PC-9 (cell line): ENCODE measurements at regions not wholly inside any gene's neighbourhood (a gene's known extent, or its start where the extent isn't known, plus 50 kb on each side); places are given as distances from the start of the nearest gene placed in this dataset.

Experiments
- BruUV-seq: library from RNA; stranded (reverse); fragments of 400-500 nt; replicated peaks from 2 replicates; lab custom pipeline; 2021; lab: Mats Ljungman, UMichigan
- CTCF ChIA-PET: fragments of 300-600 bp; sonication (Branson Sonifier 250); formaldehyde crosslinking; loops from one replicate; lab custom pipeline; 2022; ENCODE audit warnings: antibody characterized with exemption; lab: Charles Lee
- POLR2A ChIA-PET: fragments of 300-600 bp; sonication (Branson Sonifier 250); formaldehyde crosslinking; loops from one replicate; lab custom pipeline; 2022; ENCODE audit warnings: antibody characterized with exemption; ENCODE audit not compliant: unreplicated experiment; lab: Charles Lee
- DNase-seq, 2 experiments: peaks; one replicate each; pipeline versions ENCODE4 v3.0.0 to v3.0.0-alpha.2; 2015 to 2022; ENCODE audit warnings: mixed read lengths in 1 of 2
- H2AFZ ChIP-seq: fragments of 200-600 bp; sonication (generic); 2 replicates; pipeline ENCODE4 v1.8.1; 2017; ENCODE audit warnings: antibody characterized with exemption
- H3F3A ChIP-seq: fragments of 200-600 bp; sonication (generic); 2 replicates; pipeline ENCODE4 v1.8.1; 2017; ENCODE audit warnings: antibody characterized with exemption, mild to moderate bottlenecking, low read depth; ENCODE audit not compliant: insufficient read depth
- H3K27ac ChIP-seq: fragments of 200-600 bp; sonication (generic); 2 replicates; pipeline ENCODE4 v1.6.1; 2016; ENCODE audit warnings: mixed run types
- H3K27me3 ChIP-seq: fragments of 200-600 bp; sonication (generic); 2 replicates; pipeline ENCODE4 v1.6.1; 2016; ENCODE audit warnings: low read depth, mixed run types; ENCODE audit not compliant: insufficient read depth
- H3K36me3 ChIP-seq: fragments of 200-600 bp; sonication (generic); 2 replicates; pipeline ENCODE4 v1.6.1; 2016; ENCODE audit warnings: low read depth, mixed run types
- H3K4me1 ChIP-seq: fragments of 200-600 bp; sonication (generic); replicated peaks from 2 replicates; pipeline ENCODE4 v1.6.1; 2016; ENCODE audit warnings: mixed run types; ENCODE audit not compliant: insufficient read depth
- H3K4me2 ChIP-seq: fragments of 200-600 bp; sonication (generic); 2 replicates; pipeline ENCODE4 v1.6.1; 2017; ENCODE audit warnings: mixed run types
- H3K4me3 ChIP-seq: fragments of 200-600 bp; sonication (generic); 2 replicates; pipeline ENCODE4 v1.6.1; 2016; ENCODE audit warnings: mixed run types
- H3K79me2 ChIP-seq: fragments of 200-600 bp; sonication (generic); 2 replicates; pipeline ENCODE4 v1.6.1; 2017; ENCODE audit warnings: low read depth, mixed run types
- H3K9me2 ChIP-seq: fragments of 200-600 bp; sonication (generic); 2 replicates; pipeline ENCODE4 v1.8.1; 2017; ENCODE audit warnings: mild to moderate bottlenecking; ENCODE audit not compliant: insufficient read depth
- H3K9me3 ChIP-seq: fragments of 200-600 bp; sonication (generic); 2 replicates; pipeline ENCODE4 v1.8.1; 2016; ENCODE audit warnings: low read depth; ENCODE audit not compliant: insufficient read depth
- H4K20me1 ChIP-seq: fragments of 200-600 bp; sonication (generic); 2 replicates; pipeline ENCODE4 v1.8.1; 2017; ENCODE audit not compliant: insufficient read depth
- EZH2 ChIP-seq: fragments of 200-600 bp; sonication (generic); IDR thresholded peaks from 2 replicates; pipeline ENCODE4 v1.8.0; 2017; ENCODE audit warnings: antibody characterized with exemption, low read depth
- intact Hi-C: fragments of 100-400 bp; cut with micrococcal nuclease; formaldehyde crosslinking; loops from one replicate; pipeline ENCODE4 v1.10.0; 2022; ENCODE audit not compliant: unreplicated experiment
- TF ChIP-seq, protein P1 (sequence below): fragments of 200-600 bp; sonication (generic); conservative IDR thresholded peaks from 2 replicates; pipeline ENCODE4 v1.6.1; 2017; ENCODE audit warnings: mixed run types, antibody characterized with exemption, mild to moderate bottlenecking, moderate library complexity

DNA sequence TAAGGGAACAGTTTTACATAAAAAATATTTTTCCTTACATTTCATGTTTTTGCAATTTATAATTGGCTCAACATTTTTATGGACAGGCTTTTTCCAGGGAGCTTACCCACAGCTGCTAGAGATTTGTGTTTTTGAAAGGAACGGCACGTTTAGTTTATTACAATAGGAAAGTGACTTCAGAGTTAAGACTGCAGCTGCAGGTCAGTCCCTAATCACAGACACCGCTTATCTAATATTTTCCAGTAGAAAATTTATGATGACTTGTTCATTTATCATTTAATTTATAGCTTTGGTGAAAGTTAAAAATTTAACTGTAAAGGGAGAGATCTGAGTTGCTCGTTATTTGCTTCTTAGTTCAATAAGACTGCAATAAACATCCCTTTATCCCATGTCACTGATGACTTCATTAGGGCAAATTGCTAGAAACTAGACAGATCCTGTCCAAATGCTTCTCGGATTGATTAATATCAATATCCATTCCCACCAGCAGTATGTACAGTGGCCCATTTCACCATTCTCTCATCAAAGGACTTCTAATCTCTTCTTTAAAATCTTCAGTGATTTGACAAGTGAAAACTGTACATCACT, 97.0 kb upstream of the ODAD2 start:
- Histone ChIP-seq H3K79me2 (no peaks in the 10 kb centered on the region), H3K27me3 (0 out of 2 replicates have a peak, but pooled peaks cover 4% of the 10 kb centered on the region), H3F3A (no peaks in the 10 kb centered on the region), H3K4me3 (no peak overlapping the region), H3K4me1 (no peaks in the 10 kb centered on the region), H3K9me2 (no peaks in the 10 kb centered on the region), H3K9me3 (no peaks in the 10 kb centered on the region), H4K20me1 (no peaks in the 10 kb centered on the region), H3K27ac (no peak overlapping the region), H3K4me2 (no peak overlapping the region), H2AFZ (no peak overlapping the region), H3K36me3 (no peaks in the 10 kb centered on the region)
- DNase-seq: no peak
- BruUV-seq: no TSS peak
- POLR2A ChIA-PET: no interaction called here
- CTCF ChIA-PET: no interaction called here
- intact Hi-C loops: no loop called here
- no peak for TF ChIP-seq EZH2
- TF ChIP-seq, protein P1, sequence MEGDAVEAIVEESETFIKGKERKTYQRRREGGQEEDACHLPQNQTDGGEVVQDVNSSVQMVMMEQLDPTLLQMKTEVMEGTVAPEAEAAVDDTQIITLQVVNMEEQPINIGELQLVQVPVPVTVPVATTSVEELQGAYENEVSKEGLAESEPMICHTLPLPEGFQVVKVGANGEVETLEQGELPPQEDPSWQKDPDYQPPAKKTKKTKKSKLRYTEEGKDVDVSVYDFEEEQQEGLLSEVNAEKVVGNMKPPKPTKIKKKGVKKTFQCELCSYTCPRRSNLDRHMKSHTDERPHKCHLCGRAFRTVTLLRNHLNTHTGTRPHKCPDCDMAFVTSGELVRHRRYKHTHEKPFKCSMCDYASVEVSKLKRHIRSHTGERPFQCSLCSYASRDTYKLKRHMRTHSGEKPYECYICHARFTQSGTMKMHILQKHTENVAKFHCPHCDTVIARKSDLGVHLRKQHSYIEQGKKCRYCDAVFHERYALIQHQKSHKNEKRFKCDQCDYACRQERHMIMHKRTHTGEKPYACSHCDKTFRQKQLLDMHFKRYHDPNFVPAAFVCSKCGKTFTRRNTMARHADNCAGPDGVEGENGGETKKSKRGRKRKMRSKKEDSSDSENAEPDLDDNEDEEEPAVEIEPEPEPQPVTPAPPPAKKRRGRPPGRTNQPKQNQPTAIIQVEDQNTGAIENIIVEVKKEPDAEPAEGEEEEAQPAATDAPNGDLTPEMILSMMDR: no peak

DNA sequence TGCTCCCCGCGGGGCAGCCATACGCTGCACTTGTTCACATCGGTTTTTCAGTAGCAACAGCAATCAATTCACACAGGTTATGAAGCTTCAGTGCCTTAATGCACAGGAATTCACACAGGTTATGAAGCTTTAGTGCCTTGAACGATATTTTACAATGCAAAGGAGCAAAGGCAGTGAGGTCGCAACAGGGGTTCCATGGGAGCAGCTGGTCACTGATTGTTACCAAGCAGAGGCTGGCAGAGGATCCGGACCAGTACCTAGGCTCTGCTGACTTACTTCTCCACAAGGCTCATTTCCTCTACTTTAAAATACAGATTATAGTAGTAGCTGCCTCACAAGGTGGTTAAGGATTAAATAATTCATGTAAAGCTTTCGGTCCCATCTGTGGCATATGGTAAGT, 95.2 kb upstream of the ODAD2 start:
- TF ChIP-seq EZH2: no peak
- TF ChIP-seq, protein P1: no peak
- Histone ChIP-seq H3K9me2 (no peaks in the 10 kb centered on the region), H3K27ac (no peak overlapping the region), H3K36me3 (no peaks in the 10 kb centered on the region), H3K79me2 (no peaks in the 10 kb centered on the region), H3K4me3 (no peak overlapping the region), H3K4me1 (no peaks in the 10 kb centered on the region), H3K27me3 (0 out of 2 replicates have a peak, but pooled peaks cover 4% of the 10 kb centered on the region), H2AFZ (no peak overlapping the region), H3K4me2 (no peak overlapping the region), H4K20me1 (no peaks in the 10 kb centered on the region), H3F3A (no peaks in the 10 kb centered on the region), H3K9me3 (no peaks in the 10 kb centered on the region)
- BruUV-seq: no TSS peak
- intact Hi-C loops: no loop called here
- POLR2A ChIA-PET: no interaction called here
- CTCF ChIA-PET: no interaction called here
- no peak for DNase-seq

DNA sequence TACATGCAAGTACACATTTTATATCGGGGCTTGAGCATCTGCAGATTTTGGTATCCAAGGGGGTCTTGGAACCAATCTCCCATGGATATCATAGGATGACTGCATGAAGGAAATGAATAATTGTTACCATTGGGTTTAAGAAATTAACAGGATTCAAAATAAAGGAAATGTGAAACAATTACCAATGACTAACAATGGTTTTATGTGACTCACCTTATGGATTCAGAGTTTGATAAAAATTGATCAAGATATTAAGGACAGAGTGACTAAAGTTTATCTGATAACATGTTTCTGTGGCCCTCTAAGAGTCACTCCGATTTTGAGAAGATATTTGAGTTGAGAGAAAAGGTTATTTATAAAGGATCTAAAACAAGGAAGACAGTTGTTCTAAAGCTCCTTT, 93.0 kb upstream of the ODAD2 start:
- Histone ChIP-seq H3K9me2 (no peaks in the 10 kb centered on the region), H3K4me3 (no peak overlapping the region), H3K36me3 (no peaks in the 10 kb centered on the region), H3F3A (no peaks in the 10 kb centered on the region), H4K20me1 (no peaks in the 10 kb centered on the region), H3K79me2 (no peaks in the 10 kb centered on the region), H3K9me3 (no peaks in the 10 kb centered on the region), H3K4me2 (no peak overlapping the region), H3K4me1 (no peaks in the 10 kb centered on the region), H3K27ac (no peak overlapping the region), H3K27me3 (0 out of 2 replicates have a peak, but pooled peaks cover 4% of the 10 kb centered on the region), H2AFZ (no peak overlapping the region)
- CTCF ChIA-PET: no interaction called here
- DNase-seq: no peak
- intact Hi-C loops: no loop called here
- TF ChIP-seq EZH2: no peak
- TF ChIP-seq, protein P1: no peak
- no TSS peak for BruUV-seq
- POLR2A ChIA-PET: no interaction called here
